ENCODE measurements at regions not wholly inside any gene's neighbourhood (a gene's known extent, or its start where the extent isn't known, plus 50 kb on each side); places are given as distances from the start of the nearest gene placed in this dataset.

DNA sequence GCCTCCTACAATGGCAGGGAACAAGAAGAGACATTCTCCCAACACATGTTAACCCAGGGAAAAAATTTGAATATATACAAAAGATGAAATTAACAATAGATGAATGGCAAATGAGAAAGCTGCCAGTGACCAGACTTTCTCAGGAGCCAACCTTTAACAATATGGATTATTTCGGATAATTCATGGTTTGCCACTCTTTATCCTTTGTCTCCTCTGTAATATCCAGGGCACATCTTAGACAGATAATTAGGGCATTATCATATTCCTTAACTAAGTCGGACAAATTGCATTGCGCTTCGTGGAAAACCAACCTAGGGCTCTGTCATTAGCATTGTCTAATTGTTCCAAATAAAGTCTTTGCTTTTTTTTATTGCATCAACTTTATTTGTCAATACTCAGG, 97.3 kb downstream of the CDCA7 start:
- TF ChIP-seq, protein P1, sequence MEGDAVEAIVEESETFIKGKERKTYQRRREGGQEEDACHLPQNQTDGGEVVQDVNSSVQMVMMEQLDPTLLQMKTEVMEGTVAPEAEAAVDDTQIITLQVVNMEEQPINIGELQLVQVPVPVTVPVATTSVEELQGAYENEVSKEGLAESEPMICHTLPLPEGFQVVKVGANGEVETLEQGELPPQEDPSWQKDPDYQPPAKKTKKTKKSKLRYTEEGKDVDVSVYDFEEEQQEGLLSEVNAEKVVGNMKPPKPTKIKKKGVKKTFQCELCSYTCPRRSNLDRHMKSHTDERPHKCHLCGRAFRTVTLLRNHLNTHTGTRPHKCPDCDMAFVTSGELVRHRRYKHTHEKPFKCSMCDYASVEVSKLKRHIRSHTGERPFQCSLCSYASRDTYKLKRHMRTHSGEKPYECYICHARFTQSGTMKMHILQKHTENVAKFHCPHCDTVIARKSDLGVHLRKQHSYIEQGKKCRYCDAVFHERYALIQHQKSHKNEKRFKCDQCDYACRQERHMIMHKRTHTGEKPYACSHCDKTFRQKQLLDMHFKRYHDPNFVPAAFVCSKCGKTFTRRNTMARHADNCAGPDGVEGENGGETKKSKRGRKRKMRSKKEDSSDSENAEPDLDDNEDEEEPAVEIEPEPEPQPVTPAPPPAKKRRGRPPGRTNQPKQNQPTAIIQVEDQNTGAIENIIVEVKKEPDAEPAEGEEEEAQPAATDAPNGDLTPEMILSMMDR (IDR thresholded peaks at IDR 0.05; ENCODE audit: extremely low read depth, missing control alignments) = no peak
- DNase-seq (ENCODE audit: low spot score) = no peak

DNA sequence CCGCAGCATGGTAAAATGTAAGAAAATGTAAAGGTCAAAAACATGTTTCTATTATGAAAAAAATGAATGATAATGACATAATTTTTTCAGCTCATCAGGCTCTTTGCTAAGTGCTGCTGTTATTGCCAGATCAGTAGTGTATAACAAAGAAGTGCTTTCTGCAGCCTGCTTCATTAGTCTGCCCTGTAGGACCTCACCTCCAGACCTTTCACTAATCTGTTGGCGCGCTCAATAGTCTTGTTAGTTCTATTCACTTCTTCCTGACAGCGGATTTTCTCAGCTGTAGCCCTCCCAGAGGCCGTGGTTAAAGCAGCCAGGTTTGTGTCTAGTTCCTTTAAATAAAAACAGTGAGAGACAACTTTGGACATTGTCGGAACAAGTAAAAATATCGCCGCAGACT, 97.7 kb downstream of the CDCA7 start:
- no peak for DNase-seq (ENCODE audit: low spot score)
- TF ChIP-seq, protein P1 (IDR thresholded peaks at IDR 0.05; ENCODE audit: extremely low read depth, missing control alignments) = no peak

DNA sequence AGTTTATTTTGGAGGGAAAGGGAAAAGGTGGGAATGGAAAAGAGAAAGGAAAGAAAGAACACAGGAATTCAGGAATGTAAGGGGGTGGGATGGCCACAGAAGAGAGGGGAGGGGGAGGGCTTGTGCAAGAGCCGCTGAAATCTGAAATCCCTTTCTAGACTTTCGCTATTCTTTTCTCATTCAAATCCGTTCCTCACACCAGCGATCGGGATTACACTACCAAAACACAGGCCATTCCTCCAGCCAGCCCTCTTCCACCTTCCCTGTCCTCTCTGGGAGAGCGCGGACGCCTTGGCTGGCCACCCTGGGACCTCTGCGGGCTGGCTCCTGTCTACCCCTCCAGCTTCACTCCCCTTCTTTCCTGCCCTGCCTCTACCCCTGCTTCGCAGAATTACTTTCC, 102.3 kb downstream of the CDCA7 start:
- TF ChIP-seq, protein P1 (IDR thresholded peaks at IDR 0.05; ENCODE audit: extremely low read depth, missing control alignments) = no peak
- no peak for DNase-seq (ENCODE audit: low spot score)

DNA sequence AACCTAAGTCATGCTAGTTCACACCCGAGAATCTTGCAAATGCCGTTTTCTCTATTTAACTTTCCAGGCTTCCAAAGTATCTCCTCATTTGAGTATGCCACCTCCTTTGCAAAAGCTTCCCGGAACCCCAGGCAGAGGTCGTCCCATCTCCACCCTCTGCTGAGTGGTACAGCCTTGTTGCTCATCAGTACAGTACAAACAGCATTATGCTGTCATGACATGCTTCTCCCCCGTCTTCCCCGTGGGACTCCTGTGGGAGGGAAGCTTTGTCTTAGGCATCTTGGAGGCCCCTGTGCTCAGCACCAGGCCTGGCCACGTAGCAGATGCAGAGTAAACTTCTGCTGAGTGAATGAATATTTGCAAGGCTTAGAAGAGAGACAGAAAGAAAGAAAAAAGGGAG, 102.7 kb downstream of the CDCA7 start:
- TF ChIP-seq, protein P1 (IDR thresholded peaks at IDR 0.05; ENCODE audit: extremely low read depth, missing control alignments) = no peak
- no peak for DNase-seq (ENCODE audit: low spot score)

DNA sequence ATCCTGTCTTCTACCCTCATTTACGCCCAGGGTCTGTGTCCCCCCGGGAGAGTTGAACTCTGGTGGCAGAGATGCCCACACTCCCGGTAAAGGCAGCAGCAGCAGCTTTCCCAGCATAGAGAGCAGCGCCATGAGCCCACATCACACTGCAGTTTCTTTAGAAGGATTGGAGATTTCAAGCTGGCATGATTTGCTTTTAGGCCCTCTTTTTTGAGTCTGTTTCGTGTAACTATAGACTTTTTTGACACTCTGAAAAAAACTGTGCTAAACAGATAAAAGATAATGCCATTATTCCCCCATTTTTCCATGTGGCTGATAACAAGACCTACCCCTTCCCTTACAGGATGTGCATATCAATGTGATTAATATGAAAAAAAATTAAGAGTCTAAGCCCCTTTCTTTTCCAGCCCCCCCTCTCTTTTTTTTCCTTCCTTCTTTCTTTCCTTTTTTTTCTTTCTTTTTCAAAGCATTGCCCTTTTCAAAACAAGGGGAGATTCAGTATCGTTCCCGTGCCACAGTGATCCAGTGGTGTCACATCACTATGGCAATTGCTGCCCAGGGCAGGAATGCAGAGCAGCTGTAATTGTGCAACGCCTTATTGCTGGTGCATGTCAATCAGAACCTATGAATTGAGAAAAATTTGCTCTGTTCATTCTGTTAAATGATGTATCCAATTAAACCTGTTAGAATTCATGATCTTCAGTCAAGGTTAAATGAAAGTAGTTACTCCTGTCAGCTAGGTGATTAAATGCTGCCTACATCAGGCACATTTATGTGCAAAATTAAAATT, 104.5 kb downstream of the CDCA7 start:
- DNase-seq (ENCODE audit: low spot score) = no peak
- TF ChIP-seq, protein P1 (IDR thresholded peaks at IDR 0.05; ENCODE audit: extremely low read depth, missing control alignments) = no peak

DNA sequence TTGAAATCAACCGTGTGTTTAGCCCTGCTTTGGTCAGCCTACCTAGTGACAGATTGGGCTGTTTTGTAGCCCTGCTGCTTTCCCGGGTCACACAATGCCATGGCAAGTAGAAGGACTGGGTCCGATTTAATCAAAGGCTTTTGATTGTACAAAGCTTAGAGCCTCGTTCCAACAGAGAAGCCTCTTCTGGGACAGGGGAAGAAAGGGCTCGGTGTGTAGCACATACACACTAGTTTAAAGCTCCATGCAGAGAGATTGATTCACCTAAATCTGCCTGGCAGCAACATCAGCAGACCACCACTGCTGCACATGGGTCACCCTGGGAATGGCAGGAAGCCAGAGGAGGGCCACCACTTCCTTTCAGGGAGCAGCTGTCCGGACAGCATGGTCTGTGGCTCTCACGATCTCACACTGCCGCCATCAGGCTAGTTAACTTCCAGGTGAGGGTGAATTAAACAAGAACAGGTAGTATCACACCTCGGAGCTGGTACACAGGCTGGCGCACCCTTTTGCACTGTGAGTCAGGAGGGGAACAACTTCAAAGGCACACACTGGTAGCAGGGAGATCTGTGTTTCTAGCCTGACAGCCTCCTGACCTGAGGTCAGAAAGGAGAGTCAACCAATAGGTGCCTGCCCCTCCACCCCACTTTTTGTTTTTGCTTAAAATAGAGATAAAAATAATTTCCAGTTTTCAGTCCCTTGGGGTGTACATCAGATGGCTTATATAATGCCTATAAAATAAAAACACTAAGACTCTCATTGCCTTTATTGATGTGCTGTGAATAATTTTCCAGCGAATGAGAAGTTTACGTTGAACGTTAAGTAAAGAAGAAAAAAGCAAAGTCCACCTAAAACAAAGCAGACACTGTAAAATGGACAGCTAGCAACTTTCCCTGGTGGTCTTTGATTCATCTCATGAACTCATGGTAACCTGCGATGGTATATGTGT, 108.5 kb downstream of the CDCA7 start:
- no peak for DNase-seq (ENCODE audit: low spot score)
- TF ChIP-seq, protein P1 (IDR thresholded peaks at IDR 0.05; ENCODE audit: extremely low read depth, missing control alignments) = no peak

DNA sequence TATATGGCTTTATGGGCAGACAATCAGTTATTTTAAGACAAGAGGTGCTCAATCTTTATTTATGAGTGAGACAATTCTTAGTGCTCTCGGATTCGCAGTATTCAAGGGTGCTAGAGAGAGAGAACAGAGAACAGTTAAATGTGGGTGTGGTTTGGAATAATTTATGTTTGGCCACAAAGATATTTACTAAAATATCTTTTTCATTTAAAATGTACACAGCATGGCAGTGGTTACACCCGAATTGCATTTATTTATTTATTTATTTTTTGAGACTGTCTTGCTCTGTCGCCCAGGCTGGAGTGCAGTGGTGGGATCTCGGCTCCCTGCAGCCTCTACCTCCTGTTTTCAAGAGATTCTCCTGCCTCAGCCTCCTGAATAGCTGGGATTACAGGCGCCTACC, 109.2 kb downstream of the CDCA7 start:
- TF ChIP-seq, protein P1 (IDR thresholded peaks at IDR 0.05; ENCODE audit: extremely low read depth, missing control alignments) = no peak

More for the DNA sequence above, 109.2 kb downstream of the CDCA7 start:
- no peak for DNase-seq (ENCODE audit: low spot score)
